HepG2 (cell line): ENCODE measurements at regions not wholly inside any gene's neighbourhood (a gene's known extent, or its start where the extent isn't known, plus 50 kb on each side); places are given as distances from the start of the nearest gene placed in this dataset.

ENCODE experiments used
- ATAC-seq: fragments of 200-7000 bp; cut with Tn5 transposase; 3 replicates; pipeline ENCODE4 v1.9.1; 2020; ENCODE audit warnings: mild to moderate bottlenecking, moderate library complexity
- BruUV-seq: library from RNA; stranded (reverse); fragments of 400-500 nt; replicated peaks from 2 replicates; lab custom pipeline; 2021; lab: Mats Ljungman, UMichigan
- CTCF ChIA-PET: fragments of 300-600 bp; formaldehyde crosslinking; extraction: SDS; loops from one replicate; lab custom pipeline; 2021; ENCODE audit warnings: low total read pairs, inconsistent platforms, low intra/inter-chr PET ratio; lab: Yijun Ruan, JAX
- POLR2A ChIA-PET: fragments of 350-600 bp; sonication (Branson Sonifier 250); formaldehyde crosslinking; loops from one replicate; lab custom pipeline; 2020; ENCODE audit warnings: antibody characterized with exemption, inconsistent platforms; lab: Yijun Ruan, JAX
- DNase-seq: peaks from one replicate; pipeline ENCODE4 v3.0.0-alpha.2; 2015; ENCODE audit warnings: low spot score
- FAIRE-seq: peaks from 3 replicates; lab custom pipeline; 2011; peaks lifted over from hg19 to GRCh38; lab: Jason Lieb, UNC
- H2AFZ ChIP-seq: one replicate; pipeline ENCODE4 v1.6.1; 2011; ENCODE audit warnings: low read length, inconsistent platforms
- H3K27ac ChIP-seq: fragments of 300-600 bp; 3 replicates; pipeline ENCODE4 v1.8.0; 2011; ENCODE audit warnings: mixed run types, mild to moderate bottlenecking, mixed read lengths, low read length, inconsistent platforms; ENCODE audit not compliant: insufficient read depth; ENCODE audit errors: extremely low read length
- H3K27me3 ChIP-seq, 2 experiments: fragments of 200-600 bp in 1 of 2; 2 replicates in 1 of 2; 3 replicates in 1 of 2; pipeline versions ENCODE4 v1.6.0 to v1.8.0; 2011; ENCODE audit warnings: low read length in 2 of 2, mild to moderate bottlenecking in 2 of 2, moderate library complexity in 2 of 2, inconsistent platforms in 1 of 2; ENCODE audit not compliant: insufficient read depth in 2 of 2, control insufficient read depth in 1 of 2
- H3K36me3 ChIP-seq, 2 experiments: fragments of 200-600 bp in 1 of 2; replicated peaks in 1 of 2; 2 replicates in 1 of 2; 3 replicates in 1 of 2; pipeline versions ENCODE4 v1.5.1 to v1.8.0; 2011; ENCODE audit warnings: low read length in 2 of 2, inconsistent platforms in 1 of 2; ENCODE audit not compliant: insufficient read depth in 2 of 2, control insufficient read depth in 1 of 2
- H3K4me1 ChIP-seq: 2 replicates; pipeline ENCODE4 v1.5.1; 2012; ENCODE audit warnings: low read length, inconsistent platforms; ENCODE audit not compliant: insufficient read depth
- H3K4me2 ChIP-seq: 2 replicates; pipeline ENCODE4 v1.6.0; 2011; ENCODE audit warnings: low read depth, low read length, inconsistent platforms
- H3K4me3 ChIP-seq, 3 experiments: fragments of 200-600 bp in 1 of 3; sonication (generic), shearing (Covaris generic) in 1 of 3; replicated peaks in 1 of 3; 2 replicates each; pipeline ENCODE4 v1.5.1; 2011 to 2016; ENCODE audit warnings: low read length in 3 of 3, inconsistent platforms in 2 of 3, low read depth in 2 of 3, mild to moderate bottlenecking in 2 of 3, control low read depth in 1 of 3, mixed read lengths in 1 of 3; ENCODE audit not compliant: insufficient read depth in 1 of 3
- H3K79me2 ChIP-seq: one replicate; pipeline ENCODE4 v1.6.1; 2011; ENCODE audit warnings: low read length, inconsistent platforms; ENCODE audit not compliant: insufficient read depth
- H3K9ac ChIP-seq: 2 replicates; pipeline ENCODE4 v1.6.0; 2011; ENCODE audit warnings: mild to moderate bottlenecking, low read depth, low read length, inconsistent platforms; ENCODE audit not compliant: insufficient read depth
- H3K9me3 ChIP-seq: 2 replicates; pipeline ENCODE4 v1.5.1; 2012; ENCODE audit warnings: mild to moderate bottlenecking, low read length
- H4K20me1 ChIP-seq: 2 replicates; pipeline ENCODE4 v1.6.0; 2011; ENCODE audit warnings: inconsistent platforms, mild to moderate bottlenecking, low read length, moderate library complexity; ENCODE audit not compliant: insufficient read depth
- AGO1 ChIP-seq: fragments of 200-400 bp; formaldehyde crosslinking; IDR thresholded peaks from 2 replicates; pipeline ENCODE4 v1.6.1; 2017; ENCODE audit warnings: mild to moderate bottlenecking, low read depth, low read length, moderate library complexity; ENCODE audit not compliant: poor library complexity, severe bottlenecking
- ARNT2 ChIP-seq: sonication (generic); formaldehyde crosslinking; IDR thresholded peaks from 2 replicates; pipeline ENCODE4 v1.8.0; 2022; ENCODE audit warnings: mild to moderate bottlenecking, low read depth, missing genetic modification reagents, moderate library complexity
- MLLT10 ChIP-seq: sonication (generic); formaldehyde crosslinking; IDR thresholded peaks from 2 replicates; pipeline ENCODE4 v1.4.0; 2020; ENCODE audit warnings: missing genetic modification reagents
- RBFOX2 ChIP-seq: fragments of 200-400 bp; formaldehyde crosslinking; IDR thresholded peaks from 2 replicates; pipeline ENCODE4 v1.6.1; 2017; ENCODE audit warnings: low read depth, mild to moderate bottlenecking, low read length
- ZNF558 ChIP-seq: sonication (generic); formaldehyde crosslinking; IDR thresholded peaks from 2 replicates; pipeline ENCODE4 v1.9.0; 2022; ENCODE audit warnings: mild to moderate bottlenecking, missing genetic modification reagents, borderline replicate concordance
- ZNF782 ChIP-seq: sonication (generic); formaldehyde crosslinking; IDR thresholded peaks from 2 replicates; pipeline ENCODE4 v1.4.0; 2020; ENCODE audit warnings: missing genetic modification reagents, mild to moderate bottlenecking, borderline replicate concordance
- WGBS: methylation state at CpG from one replicate; pipeline ENCODE4 v1.1.6; 2017; ENCODE audit warnings: low lambda C conversion rate; 5-methylcytosine and 5-hydroxymethylcytosine counted together
- in situ Hi-C: cut with HindIII; loops from 2 replicates; pipeline ENCODE4 v1.10.0; 2017; ENCODE audit warnings: low pct_unique_long_range_greater_than_20kb; ENCODE audit not compliant: extremely low pct_ligation_motif_present
- intact Hi-C: fragments of 100-400 bp; cut with micrococcal nuclease; formaldehyde crosslinking; loops from one replicate; pipeline ENCODE4 v1.10.0; 2022; ENCODE audit not compliant: unreplicated experiment
- TF ChIP-seq, protein P1 (sequence below): sonication (generic); formaldehyde crosslinking; IDR thresholded peaks from 2 replicates; pipeline ENCODE4 v1.5.1; 2020; ENCODE audit warnings: mild to moderate bottlenecking, missing genetic modification reagents, moderate library complexity
- TF ChIP-seq, protein P2 (sequence below): sonication (generic); formaldehyde crosslinking; IDR thresholded peaks from 2 replicates; pipeline ENCODE4 v1.9.0; 2021; ENCODE audit warnings: missing genetic modification reagents, mild to moderate bottlenecking, borderline replicate concordance
- TF ChIP-seq, protein P3 (sequence below): IDR thresholded peaks from 2 replicates; pipeline ENCODE4 v1.6.1; 2016; ENCODE audit warnings: low read depth
- TF ChIP-seq, protein P4 (sequence below): sonication (generic); formaldehyde crosslinking; IDR thresholded peaks from 2 replicates; pipeline ENCODE4 v1.8.1; 2022; ENCODE audit warnings: mild to moderate bottlenecking, missing genetic modification reagents
- TF ChIP-seq, protein P5 (sequence below): sonication (generic); formaldehyde crosslinking; IDR thresholded peaks from 2 replicates; pipeline ENCODE4 v1.4.0; 2020; ENCODE audit warnings: missing genetic modification reagents
- TF ChIP-seq, protein P6 (sequence below): sonication (generic); formaldehyde crosslinking; IDR thresholded peaks from 2 replicates; pipeline ENCODE4 v1.8.0; 2022; ENCODE audit warnings: mild to moderate bottlenecking, missing genetic modification reagents, borderline replicate concordance

DNA sequence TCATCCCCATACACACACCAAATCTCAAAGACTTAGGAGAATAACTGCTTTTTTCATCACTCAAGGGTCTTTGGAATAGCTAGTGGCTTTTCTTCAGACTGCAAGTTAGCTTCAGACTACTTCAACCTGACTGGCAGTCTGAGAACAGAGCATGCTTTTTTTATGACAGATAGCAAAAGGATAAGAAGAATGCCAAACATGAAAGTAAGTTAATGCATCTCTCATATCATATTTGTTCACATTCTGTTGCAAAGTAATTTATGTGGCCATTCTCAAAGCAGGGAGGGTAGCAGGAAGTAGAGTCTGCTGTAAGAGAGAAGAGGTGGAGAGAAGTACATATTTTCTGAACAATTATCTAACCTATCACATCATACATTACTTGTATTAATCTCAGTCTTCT is 544.4 kb downstream of the ZPLD1 start (continued):
- TF ChIP-seq, protein P1, sequence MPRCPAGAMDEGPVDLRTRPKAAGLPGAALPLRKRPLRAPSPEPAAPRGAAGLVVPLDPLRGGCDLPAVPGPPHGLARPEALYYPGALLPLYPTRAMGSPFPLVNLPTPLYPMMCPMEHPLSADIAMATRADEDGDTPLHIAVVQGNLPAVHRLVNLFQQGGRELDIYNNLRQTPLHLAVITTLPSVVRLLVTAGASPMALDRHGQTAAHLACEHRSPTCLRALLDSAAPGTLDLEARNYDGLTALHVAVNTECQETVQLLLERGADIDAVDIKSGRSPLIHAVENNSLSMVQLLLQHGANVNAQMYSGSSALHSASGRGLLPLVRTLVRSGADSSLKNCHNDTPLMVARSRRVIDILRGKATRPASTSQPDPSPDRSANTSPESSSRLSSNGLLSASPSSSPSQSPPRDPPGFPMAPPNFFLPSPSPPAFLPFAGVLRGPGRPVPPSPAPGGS (CRISPR knock-in tag), result no peak
- TF ChIP-seq RBFOX2, result no peak

DNA sequence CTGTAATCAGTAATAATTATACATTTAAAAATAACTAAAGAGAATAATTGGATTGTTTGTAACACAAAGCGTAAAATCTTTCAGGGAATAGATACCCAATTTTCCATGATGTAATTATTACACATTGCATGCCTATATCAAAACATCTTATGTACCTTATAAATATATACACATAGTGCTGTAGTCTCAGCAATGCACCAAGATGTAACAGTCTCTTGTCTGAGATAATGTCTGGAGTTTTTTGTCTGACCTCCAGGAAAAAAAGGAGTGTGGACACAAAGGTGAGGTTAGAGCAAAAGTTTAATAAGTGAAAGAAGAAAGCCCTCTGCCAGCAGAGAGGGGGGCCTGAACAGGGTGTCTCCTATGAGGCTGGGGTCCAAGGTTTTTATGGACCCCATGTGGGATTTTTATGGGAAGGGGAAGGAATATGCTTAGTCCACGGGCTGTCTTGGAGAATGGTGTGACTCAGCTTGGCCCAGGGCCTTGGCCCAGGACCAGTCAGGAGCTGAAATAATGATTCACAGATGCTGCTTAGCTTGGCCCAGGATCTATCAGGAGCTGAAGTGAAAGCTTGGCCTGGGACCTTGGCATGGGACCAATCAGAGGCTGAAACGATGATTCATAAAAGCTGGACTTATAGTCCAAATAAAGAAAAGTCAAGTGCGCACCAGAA is 545.0 kb downstream of the ZPLD1 start:
- ATAC-seq (no peak), DNase-seq (no peak), FAIRE-seq (no peak)
- Histone ChIP-seq H3K79me2 (no peaks in the 10 kb centered on the region), H3K27ac (no peak overlapping the region), H4K20me1 (no peaks in the 10 kb centered on the region), H3K27me3 (no peaks in the 10 kb centered on the region), H2AFZ (no peak overlapping the region), H3K4me1 (no peaks in the 10 kb centered on the region), H3K4me3 (no peak overlapping the region), H3K9ac (no peak overlapping the region), H3K9me3 (peaks cover 39% of the 10 kb centered on the region), H3K4me2 (no peak overlapping the region), H3K36me3 (no peaks in the 10 kb centered on the region)
- in situ Hi-C loops (no loop called here), intact Hi-C loops (no loop called here)
- ChIA-PET CTCF (no interaction called here), POLR2A (no interaction called here)
- WGBS, result 4% methylated on average over 3 of the region's 4 CpGs
- no TSS peak for BruUV-seq
- TF ChIP-seq ZNF558, result no peak
- TF ChIP-seq, protein P2, sequence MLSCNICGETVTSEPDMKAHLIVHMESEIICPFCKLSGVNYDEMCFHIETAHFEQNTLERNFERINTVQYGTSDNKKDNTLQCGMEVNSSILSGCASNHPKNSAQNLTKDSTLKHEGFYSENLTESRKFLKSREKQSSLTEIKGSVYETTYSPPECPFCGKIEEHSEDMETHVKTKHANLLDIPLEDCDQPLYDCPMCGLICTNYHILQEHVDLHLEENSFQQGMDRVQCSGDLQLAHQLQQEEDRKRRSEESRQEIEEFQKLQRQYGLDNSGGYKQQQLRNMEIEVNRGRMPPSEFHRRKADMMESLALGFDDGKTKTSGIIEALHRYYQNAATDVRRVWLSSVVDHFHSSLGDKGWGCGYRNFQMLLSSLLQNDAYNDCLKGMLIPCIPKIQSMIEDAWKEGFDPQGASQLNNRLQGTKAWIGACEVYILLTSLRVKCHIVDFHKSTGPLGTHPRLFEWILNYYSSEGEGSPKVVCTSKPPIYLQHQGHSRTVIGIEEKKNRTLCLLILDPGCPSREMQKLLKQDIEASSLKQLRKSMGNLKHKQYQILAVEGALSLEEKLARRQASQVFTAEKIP (CRISPR knock-in tag), result no peak
- TF ChIP-seq, protein P3, sequence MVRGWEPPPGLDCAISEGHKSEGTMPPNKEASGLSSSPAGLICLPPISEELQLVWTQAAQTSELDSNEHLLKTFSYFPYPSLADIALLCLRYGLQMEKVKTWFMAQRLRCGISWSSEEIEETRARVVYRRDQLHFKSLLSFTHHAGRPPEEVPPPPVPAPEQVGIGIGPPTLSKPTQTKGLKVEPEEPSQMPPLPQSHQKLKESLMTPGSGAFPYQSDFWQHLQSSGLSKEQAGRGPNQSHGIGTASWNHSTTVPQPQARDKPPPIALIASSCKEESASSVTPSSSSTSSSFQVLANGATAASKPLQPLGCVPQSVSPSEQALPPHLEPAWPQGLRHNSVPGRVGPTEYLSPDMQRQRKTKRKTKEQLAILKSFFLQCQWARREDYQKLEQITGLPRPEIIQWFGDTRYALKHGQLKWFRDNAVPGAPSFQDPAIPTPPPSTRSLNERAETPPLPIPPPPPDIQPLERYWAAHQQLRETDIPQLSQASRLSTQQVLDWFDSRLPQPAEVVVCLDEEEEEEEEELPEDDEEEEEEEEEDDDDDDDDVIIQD (CRISPR knock-in tag), result no peak
- TF ChIP-seq, protein P4, sequence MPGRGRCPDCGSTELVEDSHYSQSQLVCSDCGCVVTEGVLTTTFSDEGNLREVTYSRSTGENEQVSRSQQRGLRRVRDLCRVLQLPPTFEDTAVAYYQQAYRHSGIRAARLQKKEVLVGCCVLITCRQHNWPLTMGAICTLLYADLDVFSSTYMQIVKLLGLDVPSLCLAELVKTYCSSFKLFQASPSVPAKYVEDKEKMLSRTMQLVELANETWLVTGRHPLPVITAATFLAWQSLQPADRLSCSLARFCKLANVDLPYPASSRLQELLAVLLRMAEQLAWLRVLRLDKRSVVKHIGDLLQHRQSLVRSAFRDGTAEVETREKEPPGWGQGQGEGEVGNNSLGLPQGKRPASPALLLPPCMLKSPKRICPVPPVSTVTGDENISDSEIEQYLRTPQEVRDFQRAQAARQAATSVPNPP (CRISPR knock-in tag), result no peak
- TF ChIP-seq, protein P5, sequence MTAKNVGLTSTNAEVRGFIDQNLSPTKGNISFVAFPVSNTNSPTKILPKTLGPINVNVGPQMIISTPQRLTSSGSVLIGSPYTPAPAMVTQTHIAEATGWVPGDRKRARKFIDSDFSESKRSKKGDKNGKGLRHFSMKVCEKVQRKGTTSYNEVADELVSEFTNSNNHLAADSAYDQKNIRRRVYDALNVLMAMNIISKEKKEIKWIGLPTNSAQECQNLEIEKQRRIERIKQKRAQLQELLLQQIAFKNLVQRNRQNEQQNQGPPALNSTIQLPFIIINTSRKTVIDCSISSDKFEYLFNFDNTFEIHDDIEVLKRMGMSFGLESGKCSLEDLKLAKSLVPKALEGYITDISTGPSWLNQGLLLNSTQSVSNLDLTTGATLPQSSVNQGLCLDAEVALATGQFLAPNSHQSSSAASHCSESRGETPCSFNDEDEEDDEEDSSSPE, result no peak
- no peak for TF ChIP-seq ZNF782 (CRISPR knock-in tag)
- no peak for TF ChIP-seq MLLT10 (CRISPR knock-in tag)
- no peak for TF ChIP-seq AGO1
- TF ChIP-seq, protein P6, sequence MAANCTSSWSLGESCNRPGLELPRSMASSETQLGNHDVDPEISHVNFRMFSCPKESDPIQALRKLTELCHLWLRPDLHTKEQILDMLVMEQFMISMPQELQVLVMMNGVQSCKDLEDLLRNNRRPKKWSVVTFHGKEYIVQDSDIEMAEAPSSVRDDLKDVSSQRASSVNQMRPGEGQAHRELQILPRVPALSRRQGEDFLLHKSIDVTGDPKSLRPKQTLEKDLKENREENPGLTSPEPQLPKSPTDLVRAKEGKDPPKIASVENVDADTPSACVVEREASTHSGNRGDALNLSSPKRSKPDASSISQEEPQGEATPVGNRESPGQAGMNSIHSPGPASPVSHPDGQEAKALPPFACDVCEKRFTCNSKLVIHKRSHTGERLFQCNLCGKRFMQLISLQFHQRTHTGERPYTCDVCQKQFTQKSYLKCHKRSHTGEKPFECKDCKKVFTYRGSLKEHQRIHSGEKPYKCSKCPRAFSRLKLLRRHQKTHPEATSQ (CRISPR knock-in tag), result no peak
- no peak for TF ChIP-seq ARNT2 (CRISPR knock-in tag)
